ENCODE measurements at regions not wholly inside any gene's neighbourhood (a gene's known extent, or its start where the extent isn't known, plus 50 kb on each side); places are given as distances from the start of the nearest gene placed in this dataset.

GRCh38 chr2:60157283-60157682, 396.2 kb downstream of the BCL11A start:
- no peak for TF ChIP-seq CTCF (IDR thresholded peaks at IDR 0.05)
- no peak for TF ChIP-seq POLR2A (IDR thresholded peaks at IDR 0.05)

Measured in Peyer's patch (tissue), 4 donors.